Left ventricle myocardium inferior (tissue), 1 donor: ENCODE measurements at regions not wholly inside any gene's neighbourhood (a gene's known extent, or its start where the extent isn't known, plus 50 kb on each side); places are given as distances from the start of the nearest gene placed in this dataset.

ENCODE experiments used
- DNase-seq: peaks from one replicate; pipeline ENCODE4 v3.0.0-alpha.2; 2020
- H3K27ac ChIP-seq: fragments of 200-600 bp; replicated peaks from 2 replicates; pipeline ENCODE4 v1.8.0; 2021
- H3K27me3 ChIP-seq: fragments of 200-600 bp; 2 replicates; pipeline ENCODE4 v1.8.0; 2021; ENCODE audit warnings: low read depth
- H3K36me3 ChIP-seq: fragments of 200-600 bp; 2 replicates; pipeline ENCODE4 v1.8.0; 2021
- H3K4me1 ChIP-seq: fragments of 200-600 bp; 2 replicates; pipeline ENCODE4 v1.8.0; 2021
- H3K4me3 ChIP-seq: fragments of 200-600 bp; 2 replicates; pipeline ENCODE4 v1.8.0; 2021; ENCODE audit warnings: mild to moderate bottlenecking, moderate library complexity
- H3K9me3 ChIP-seq: fragments of 200-600 bp; replicated peaks from 2 replicates; pipeline ENCODE4 v1.8.0; 2021
- intact Hi-C: fragments of 100-400 bp; cut with micrococcal nuclease; formaldehyde crosslinking; loops from one replicate; pipeline ENCODE4 v1.11.0; 2022
- TF ChIP-seq, protein P1 (sequence below): fragments of 200-600 bp; IDR thresholded peaks from 2 replicates; pipeline ENCODE4 v1.8.0; 2021; ENCODE audit warnings: antibody characterized with exemption, mild to moderate bottlenecking, borderline replicate concordance
- donor health status: DM: no; HTN: yes; CAD: no; lungs with severe emphysema.

DNA sequence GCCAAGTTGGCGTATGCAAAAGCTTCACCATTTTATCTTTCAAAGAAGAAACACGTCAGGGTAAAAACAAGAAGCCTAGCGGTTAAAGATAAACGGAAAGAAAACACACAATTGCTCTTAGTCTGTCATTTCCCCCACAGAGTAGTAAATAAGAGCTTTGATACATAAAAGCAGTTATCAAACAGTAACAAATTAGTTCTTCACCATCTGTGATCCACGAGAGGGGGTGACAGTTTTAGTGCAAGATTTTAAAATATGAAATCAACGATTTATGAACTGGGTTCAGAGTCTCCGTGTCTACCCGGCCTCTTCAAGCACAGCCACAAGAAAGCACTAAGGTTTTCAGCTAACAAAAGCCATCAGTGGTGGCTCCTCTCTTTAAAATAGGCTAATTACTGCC is 703.9 kb upstream of the ID2 start:
- TF ChIP-seq, protein P1, sequence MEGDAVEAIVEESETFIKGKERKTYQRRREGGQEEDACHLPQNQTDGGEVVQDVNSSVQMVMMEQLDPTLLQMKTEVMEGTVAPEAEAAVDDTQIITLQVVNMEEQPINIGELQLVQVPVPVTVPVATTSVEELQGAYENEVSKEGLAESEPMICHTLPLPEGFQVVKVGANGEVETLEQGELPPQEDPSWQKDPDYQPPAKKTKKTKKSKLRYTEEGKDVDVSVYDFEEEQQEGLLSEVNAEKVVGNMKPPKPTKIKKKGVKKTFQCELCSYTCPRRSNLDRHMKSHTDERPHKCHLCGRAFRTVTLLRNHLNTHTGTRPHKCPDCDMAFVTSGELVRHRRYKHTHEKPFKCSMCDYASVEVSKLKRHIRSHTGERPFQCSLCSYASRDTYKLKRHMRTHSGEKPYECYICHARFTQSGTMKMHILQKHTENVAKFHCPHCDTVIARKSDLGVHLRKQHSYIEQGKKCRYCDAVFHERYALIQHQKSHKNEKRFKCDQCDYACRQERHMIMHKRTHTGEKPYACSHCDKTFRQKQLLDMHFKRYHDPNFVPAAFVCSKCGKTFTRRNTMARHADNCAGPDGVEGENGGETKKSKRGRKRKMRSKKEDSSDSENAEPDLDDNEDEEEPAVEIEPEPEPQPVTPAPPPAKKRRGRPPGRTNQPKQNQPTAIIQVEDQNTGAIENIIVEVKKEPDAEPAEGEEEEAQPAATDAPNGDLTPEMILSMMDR, result no peak
- Histone ChIP-seq H3K27ac (no peak overlapping the region), H3K27me3 (no peaks in the 10 kb centered on the region), H3K9me3 (peaks cover 11% of the 10 kb centered on the region), H3K4me3 (no peak overlapping the region), H3K36me3 (no peaks in the 10 kb centered on the region), H3K4me1 (no peaks in the 10 kb centered on the region)
- DNase-seq, result no peak
- intact Hi-C loops, result no loop called here

GRCh38 chr2:7982054-7982453 is 699.8 kb upstream of the ID2 start:
- Histone ChIP-seq H3K27me3 (no peaks in the 10 kb centered on the region), H3K9me3 (peaks cover 11% of the 10 kb centered on the region), H3K4me3 (no peak overlapping the region), H3K27ac (no peak overlapping the region), H3K36me3 (no peaks in the 10 kb centered on the region), H3K4me1 (no peaks in the 10 kb centered on the region)
- DNase-seq, result no peak
- TF ChIP-seq, protein P1, result no peak
- intact Hi-C loops, result no loop called here

DNA sequence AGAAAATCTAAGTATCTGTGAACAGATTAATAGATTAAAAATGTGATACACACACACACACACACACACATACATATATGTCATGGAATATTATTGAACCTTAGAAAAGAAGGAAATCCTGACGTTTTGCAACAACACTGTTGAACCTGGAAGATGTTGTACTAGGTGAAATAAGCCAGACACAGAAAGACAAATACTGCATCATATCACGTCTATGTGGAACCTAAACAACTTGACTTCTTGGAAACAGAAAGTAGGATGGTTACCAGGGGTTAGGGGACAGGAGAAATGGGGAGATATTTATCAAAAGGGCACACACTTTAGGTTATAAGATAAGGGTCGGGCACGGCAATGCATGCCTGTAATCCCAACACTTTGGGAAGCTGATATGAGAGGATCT is 698.4 kb upstream of the ID2 start:
- Histone ChIP-seq H3K36me3 (no peaks in the 10 kb centered on the region), H3K4me3 (no peak overlapping the region), H3K4me1 (no peaks in the 10 kb centered on the region), H3K27me3 (no peaks in the 10 kb centered on the region), H3K27ac (no peak overlapping the region), H3K9me3 (peaks cover 11% of the 10 kb centered on the region)
- no peak for DNase-seq
- intact Hi-C loops, result no loop called here
- TF ChIP-seq, protein P1, result no peak

DNA sequence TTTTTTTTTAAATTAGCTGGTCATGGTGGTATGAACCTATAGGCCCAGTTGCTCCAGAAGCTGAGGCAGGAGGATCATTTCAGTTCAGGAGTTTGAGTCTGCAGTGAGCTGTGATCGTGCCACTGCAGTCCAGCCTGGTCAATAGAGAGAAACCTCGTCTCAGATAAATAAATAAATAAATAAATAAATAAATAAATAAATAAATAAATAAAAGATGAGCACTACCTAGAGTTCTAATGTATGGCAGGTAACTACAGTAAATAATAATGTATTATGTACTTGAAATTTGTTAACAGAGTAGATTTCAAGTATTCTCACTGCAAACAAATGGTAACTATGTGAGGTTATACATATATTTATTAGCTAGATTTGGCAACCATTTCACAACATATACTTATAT is 697.9 kb upstream of the ID2 start:
- no peak for DNase-seq

DNA sequence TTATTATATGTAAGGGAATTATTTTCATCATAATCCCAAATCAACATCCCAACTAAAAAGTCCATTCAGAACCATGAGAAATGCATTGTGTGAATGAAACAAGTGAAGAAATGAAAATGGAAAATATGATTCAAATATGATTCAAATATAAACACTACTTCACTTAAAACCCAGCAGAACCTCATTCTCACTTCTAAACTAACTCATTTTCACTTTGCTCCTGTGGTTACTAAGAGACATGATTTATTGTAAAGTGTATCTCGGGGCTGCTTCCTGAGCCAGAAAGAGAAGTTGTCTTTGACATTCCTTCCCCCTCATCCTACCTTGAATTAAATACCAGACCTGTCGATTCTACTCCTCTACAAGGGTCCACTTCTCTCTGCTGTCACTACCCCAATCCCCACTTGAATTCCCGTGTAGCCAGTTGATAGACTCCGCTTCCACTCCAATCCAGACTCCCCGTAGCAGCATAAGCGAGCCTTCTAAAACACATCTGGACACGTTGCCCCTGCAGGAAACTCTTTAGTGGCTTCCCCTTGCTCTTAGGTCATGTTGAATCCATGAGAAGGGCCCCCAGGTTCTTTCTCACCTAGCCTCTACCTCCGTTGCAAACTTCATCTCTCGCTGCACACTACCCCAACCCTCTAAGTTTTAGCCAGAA is 697.0 kb upstream of the ID2 start:
- no peaks in the 10 kb centered on the region for H3K4me1 ChIP-seq
- peaks cover 11% of the 10 kb centered on the region for H3K9me3 ChIP-seq
- no peak for DNase-seq
- intact Hi-C loops, result no loop called here
- no peak overlapping the region for H3K4me3 ChIP-seq
- TF ChIP-seq, protein P1, result no peak
- H3K36me3 ChIP-seq, result no peaks in the 10 kb centered on the region
- H3K27ac ChIP-seq, result no peak overlapping the region
- no peaks in the 10 kb centered on the region for H3K27me3 ChIP-seq

More for the DNA sequence above, 697.9 kb upstream of the ID2 start:
- Histone ChIP-seq H3K4me1 (no peaks in the 10 kb centered on the region), H3K36me3 (no peaks in the 10 kb centered on the region), H3K27ac (no peak overlapping the region), H3K4me3 (no peak overlapping the region), H3K9me3 (peaks cover 11% of the 10 kb centered on the region), H3K27me3 (no peaks in the 10 kb centered on the region)
- intact Hi-C loops, result no loop called here
- TF ChIP-seq, protein P1, result no peak
